Stimulated activated CD4-positive, alpha-beta T cell treated with anti-CD3 and anti-CD28 coated beads, TNF-alpha, amount 100 ng/mL, for 4 hours (primary cell): ENCODE measurements at regions not wholly inside any gene's neighbourhood (a gene's known extent, or its start where the extent isn't known, plus 50 kb on each side); places are given as distances from the start of the nearest gene placed in this dataset.

ENCODE experiments used
- DNase-seq, 3 experiments: peaks; one replicate each; pipeline ENCODE4 v3.0.0-alpha.2; 2020; ENCODE audit warnings: low read depth in 3 of 3

- no peak for DNase-seq
Measured at GRCh38 chr14:71491931-71492330, 440.3 kb upstream of the RGS6 start.

GRCh38 chr14:71492346-71492745 lies 439.9 kb upstream of the RGS6 start:
- DNase-seq: no peak

GRCh38 chr14:71497645-71498086 lies 434.6 kb upstream of the RGS6 start:
- no peak for DNase-seq

- no peak for DNase-seq
Measured at GRCh38 chr14:71498212-71498611, 434.0 kb upstream of the RGS6 start.

GRCh38 chr14:71499018-71499417 lies 433.2 kb upstream of the RGS6 start:
- DNase-seq: no peak

- DNase-seq: no peak
Measured at GRCh38 chr14:71507681-71508080, 424.5 kb upstream of the RGS6 start.

- no peak for DNase-seq
Measured at GRCh38 chr14:71508901-71509300, 423.3 kb upstream of the RGS6 start.

- DNase-seq: no peak
Measured at GRCh38 chr14:71511152-71511551, 421.1 kb upstream of the RGS6 start.

- DNase-seq: no peak
Measured at GRCh38 chr14:71514941-71515919, 417.0 kb upstream of the RGS6 start.

GRCh38 chr14:71521238-71522135 lies 410.7 kb upstream of the RGS6 start:
- DNase-seq: no peak

- DNase-seq: no peak
Measured at GRCh38 chr14:71523630-71524319, 408.5 kb upstream of the RGS6 start.

- DNase-seq: no peak
Measured at GRCh38 chr14:71524320-71524982, 407.8 kb upstream of the RGS6 start.

- no peak for DNase-seq
Measured at GRCh38 chr14:71525663-71526221, 406.5 kb upstream of the RGS6 start.

GRCh38 chr14:71526388-71526787 lies 405.8 kb upstream of the RGS6 start:
- no peak for DNase-seq

GRCh38 chr14:71527838-71528237 lies 404.4 kb upstream of the RGS6 start:
- DNase-seq: no peak

GRCh38 chr14:71529848-71530247 lies 402.4 kb upstream of the RGS6 start:
- DNase-seq: no peak

- no peak for DNase-seq
Measured at GRCh38 chr14:71532344-71532743, 399.9 kb upstream of the RGS6 start.

GRCh38 chr14:71532790-71533189 lies 399.4 kb upstream of the RGS6 start:
- no peak for DNase-seq

GRCh38 chr14:71533390-71533789 lies 398.8 kb upstream of the RGS6 start:
- no peak for DNase-seq

- DNase-seq: no peak
Measured at GRCh38 chr14:71533800-71534199, 398.4 kb upstream of the RGS6 start.

GRCh38 chr14:71534506-71534905 lies 397.7 kb upstream of the RGS6 start:
- DNase-seq: no peak
